Spinal cord (tissue), 9 donors: ENCODE measurements at regions not wholly inside any gene's neighbourhood (a gene's known extent, or its start where the extent isn't known, plus 50 kb on each side); places are given as distances from the start of the nearest gene placed in this dataset.

Experiments used
- DNase-seq, 6 donors: peaks; one replicate each; pipeline versions ENCODE4 v3.0.0 to v3.0.0-alpha.2; 2013 to 2015; ENCODE audit warnings: low spot score in 6 of 6, low read depth in 4 of 6
- H3K27ac ChIP-seq: one replicate; pipeline ENCODE4 v1.5.1; 2013; ENCODE audit warnings: low read depth, low read length, control low read depth
- H3K27me3 ChIP-seq: one replicate; pipeline ENCODE4 v1.6.1; 2013; ENCODE audit warnings: low read length; ENCODE audit not compliant: control insufficient read depth, insufficient read depth
- H3K36me3 ChIP-seq: one replicate; pipeline ENCODE4 v1.6.1; 2013; ENCODE audit warnings: low read length; ENCODE audit not compliant: control insufficient read depth, insufficient read depth
- H3K4me1 ChIP-seq: one replicate; pipeline ENCODE4 v1.6.1; 2013; ENCODE audit warnings: low read length; ENCODE audit not compliant: control insufficient read depth, insufficient read depth
- H3K4me3 ChIP-seq: one replicate; pipeline ENCODE4 v1.5.1; 2013; ENCODE audit warnings: low read depth, low read length, control low read depth
- H3K9me3 ChIP-seq: one replicate; pipeline ENCODE4 v1.6.1; 2013; ENCODE audit warnings: low read length; ENCODE audit not compliant: control insufficient read depth, insufficient read depth
- WGBS: methylation state at CpG from one replicate; pipeline ENCODE4 v1.1.5; 2013; ENCODE audit warnings: missing lambda C conversion rate; ENCODE audit not compliant: insufficient coverage; 5-methylcytosine and 5-hydroxymethylcytosine counted together
- donor health status: healthy.

DNA sequence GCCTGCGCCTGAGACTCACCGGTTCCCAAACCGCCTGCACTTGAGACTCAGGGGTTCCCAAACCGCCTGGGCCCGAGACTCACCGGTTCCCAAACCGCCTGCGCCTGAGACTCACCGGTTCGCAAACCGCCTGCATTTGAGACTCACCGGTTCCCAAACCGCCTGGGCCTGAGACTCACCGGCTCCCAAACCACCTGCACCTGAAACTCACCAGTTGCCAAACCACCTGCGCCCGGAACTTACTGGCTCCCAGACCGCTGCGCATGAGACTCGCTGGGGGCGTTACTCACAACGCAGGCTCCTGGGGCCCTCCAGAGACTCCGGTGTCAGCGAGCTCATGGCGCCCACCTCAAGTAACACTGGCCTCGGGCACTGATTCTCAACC is 90.2 kb downstream of the DACT2 start:
- Histone ChIP-seq H3K4me1 (peaks cover 24% of the 10 kb centered on the region), H3K4me3 (no peak overlapping the region), H3K27me3 (peaks cover 3% of the 10 kb centered on the region), H3K9me3 (no peaks in the 10 kb centered on the region), H3K36me3 (no peaks in the 10 kb centered on the region), H3K27ac (no peak overlapping the region)
- 91% methylated on average over 25 of the region's 25 CpGs for WGBS
- DNase-seq = no peak

DNA sequence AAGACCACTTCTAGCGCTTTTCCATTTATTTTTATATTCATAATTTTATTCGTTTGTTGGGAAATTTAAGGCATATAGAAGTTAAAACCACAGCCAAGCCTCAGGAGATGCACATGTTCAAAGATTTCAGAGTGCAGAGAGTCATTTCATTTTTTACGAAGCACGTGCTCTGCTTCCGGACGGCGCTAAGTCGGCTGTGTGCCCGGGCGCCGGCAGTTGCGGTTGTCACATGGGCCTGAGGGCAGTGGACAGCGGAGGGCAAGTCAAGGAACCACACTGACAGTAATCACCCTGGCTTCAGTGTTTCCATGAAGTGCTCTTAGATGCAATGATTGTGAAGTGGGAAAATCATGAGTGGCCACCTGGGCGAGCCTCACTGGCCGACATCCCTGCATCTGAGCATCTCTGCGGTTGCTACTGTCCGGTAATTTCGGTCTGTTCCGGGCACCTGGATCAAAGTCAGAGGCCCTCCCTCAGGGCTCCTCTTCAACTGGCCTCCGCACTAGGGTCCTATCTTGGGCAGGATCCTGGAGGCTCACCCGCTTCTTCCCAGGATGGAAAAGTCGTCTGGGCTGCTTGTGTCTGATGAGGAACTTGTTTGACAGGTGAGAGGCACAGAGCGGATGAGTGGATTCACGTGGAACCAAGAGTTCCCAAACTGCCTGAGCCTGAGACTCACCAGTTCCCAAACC is 90.8 kb downstream of the DACT2 start:
- 94% methylated on average over 21 of the region's 24 CpGs for WGBS

DNA sequence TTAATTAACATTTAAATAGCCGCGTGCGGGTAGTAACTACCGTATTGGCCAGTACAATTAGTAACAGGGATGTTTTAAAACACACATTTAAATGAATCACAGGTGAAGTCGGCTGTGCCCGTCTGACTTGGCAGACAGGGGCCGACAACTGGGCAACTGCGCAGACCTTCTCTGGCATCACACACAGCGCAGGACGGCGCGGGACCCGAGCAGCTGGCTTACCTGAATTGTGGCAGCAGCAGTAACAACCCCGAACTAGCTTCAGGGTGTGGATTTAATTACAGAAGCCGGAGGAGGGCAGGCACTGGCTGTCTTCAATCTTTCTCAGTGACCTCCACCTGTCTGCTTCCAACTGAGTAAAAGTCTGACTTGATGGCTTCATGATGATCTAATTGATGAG is 91.7 kb downstream of the DACT2 start:
- Histone ChIP-seq H3K27me3 (peaks cover 3% of the 10 kb centered on the region), H3K36me3 (no peaks in the 10 kb centered on the region), H3K4me1 (peaks cover 24% of the 10 kb centered on the region), H3K9me3 (no peaks in the 10 kb centered on the region), H3K4me3 (no peak overlapping the region), H3K27ac (no peak overlapping the region)
- WGBS = 55% methylated on average over 8 of the region's 15 CpGs
- DNase-seq = no peak

More for the DNA sequence above, 90.8 kb downstream of the DACT2 start:
- peaks cover 24% of the 10 kb centered on the region for H3K4me1 ChIP-seq
- peaks cover 3% of the 10 kb centered on the region for H3K27me3 ChIP-seq
- no peak overlapping the region for H3K4me3 ChIP-seq
- H3K27ac ChIP-seq = no peak overlapping the region
- no peak for DNase-seq
- H3K9me3 ChIP-seq = no peaks in the 10 kb centered on the region
- H3K36me3 ChIP-seq = no peaks in the 10 kb centered on the region

DNA sequence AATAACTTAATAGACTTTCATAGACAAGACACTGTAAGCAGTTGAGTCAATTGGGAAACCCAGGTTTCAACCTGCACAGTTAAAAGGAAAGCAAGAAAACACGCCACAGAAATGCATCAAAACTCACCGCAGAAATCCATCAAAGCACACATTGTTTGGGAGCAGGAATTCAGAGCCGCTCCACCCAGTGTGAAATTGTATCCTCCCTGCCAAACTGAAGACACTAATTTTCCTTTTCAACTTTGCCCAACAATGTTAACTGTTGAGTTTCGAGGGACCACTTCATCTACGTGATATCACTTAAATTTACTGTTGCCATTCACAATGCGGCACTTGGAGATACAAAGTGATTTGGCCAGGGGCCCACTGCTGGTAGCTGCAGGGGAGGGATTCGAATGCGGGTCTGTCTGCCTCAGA is 92.7 kb downstream of the DACT2 start:
- Histone ChIP-seq H3K4me3 (no peak overlapping the region), H3K27me3 (peaks cover 3% of the 10 kb centered on the region), H3K9me3 (no peaks in the 10 kb centered on the region), H3K27ac (no peak overlapping the region), H3K36me3 (no peaks in the 10 kb centered on the region), H3K4me1 (peaks cover 22% of the 10 kb centered on the region)
- 17% methylated on average over 3 of the region's 8 CpGs for whole genome bisulfite sequencing
- DNase-seq = no peak

DNA sequence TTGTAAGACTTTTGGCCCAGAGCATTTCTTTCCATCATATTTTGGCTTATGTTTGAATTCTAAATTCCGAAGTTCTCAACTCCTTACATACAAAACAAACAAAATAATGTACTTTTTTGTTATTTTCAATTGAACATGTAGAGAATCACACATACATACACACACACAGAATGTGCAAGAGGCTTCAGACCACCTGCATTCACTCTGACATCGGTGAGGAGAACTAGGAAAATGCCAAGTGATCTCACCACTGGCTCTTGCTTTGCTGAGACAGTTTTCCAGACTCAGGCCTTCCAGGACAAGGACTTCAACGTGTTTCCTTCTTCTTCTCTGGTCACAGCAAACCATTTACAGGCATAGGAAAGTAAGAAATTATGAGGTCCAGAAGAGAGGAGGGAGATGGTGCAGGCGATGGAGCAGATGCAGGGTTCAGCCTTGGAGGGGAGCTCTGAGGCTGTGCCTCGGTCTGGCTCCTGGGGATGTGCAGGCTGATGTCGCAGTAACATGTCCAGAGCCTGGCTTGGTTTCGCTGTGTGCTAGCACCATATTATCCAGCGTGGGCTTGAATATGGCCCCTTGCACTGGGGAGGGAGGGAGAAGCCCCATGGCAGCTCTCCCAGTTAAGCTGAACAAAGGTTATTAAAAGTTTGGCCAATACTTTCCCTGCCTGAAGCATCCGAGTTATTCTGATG is 93.4 kb downstream of the DACT2 start:
- no peak overlapping the region for H3K27ac ChIP-seq

DNA sequence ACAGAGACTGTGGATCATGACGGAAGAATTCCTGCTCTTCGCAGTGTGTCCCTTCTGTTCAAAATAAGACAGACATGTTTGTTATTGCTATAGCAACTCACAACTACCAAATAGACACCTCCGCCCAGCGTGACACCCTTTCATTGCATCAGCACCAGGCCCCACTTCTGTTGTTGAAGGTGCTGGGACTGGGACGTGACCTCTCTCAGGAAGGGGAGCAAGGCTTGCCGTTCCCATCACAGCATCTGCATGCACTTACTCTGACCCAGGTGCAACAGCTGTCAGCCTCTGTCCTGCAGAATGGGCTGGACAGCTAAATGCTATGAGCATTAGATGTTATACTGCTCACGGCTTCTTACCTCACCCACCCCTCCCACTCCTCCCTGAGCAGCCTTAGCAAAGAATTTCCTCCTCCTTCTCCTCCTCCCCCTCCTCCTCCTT is 94.1 kb downstream of the DACT2 start:
- no peaks in the 10 kb centered on the region for H3K9me3 ChIP-seq
- H3K4me3 ChIP-seq = no peak overlapping the region
- DNase-seq = no peak
- no peak overlapping the region for H3K27ac ChIP-seq
- 50% methylated on average over 6 of the region's 7 CpGs for WGBS
- no peaks in the 10 kb centered on the region for H3K36me3 ChIP-seq
- peaks cover 3% of the 10 kb centered on the region for H3K27me3 ChIP-seq
- H3K4me1 ChIP-seq = peaks cover 18% of the 10 kb centered on the region

More for the DNA sequence above, 93.4 kb downstream of the DACT2 start:
- Histone ChIP-seq H3K36me3 (no peaks in the 10 kb centered on the region), H3K4me3 (no peak overlapping the region), H3K9me3 (no peaks in the 10 kb centered on the region), H3K4me1 (peaks cover 24% of the 10 kb centered on the region), H3K27me3 (peaks cover 3% of the 10 kb centered on the region)
- DNase-seq = no peak
- 49% methylated on average over 6 of the region's 9 CpGs for WGBS

DNA sequence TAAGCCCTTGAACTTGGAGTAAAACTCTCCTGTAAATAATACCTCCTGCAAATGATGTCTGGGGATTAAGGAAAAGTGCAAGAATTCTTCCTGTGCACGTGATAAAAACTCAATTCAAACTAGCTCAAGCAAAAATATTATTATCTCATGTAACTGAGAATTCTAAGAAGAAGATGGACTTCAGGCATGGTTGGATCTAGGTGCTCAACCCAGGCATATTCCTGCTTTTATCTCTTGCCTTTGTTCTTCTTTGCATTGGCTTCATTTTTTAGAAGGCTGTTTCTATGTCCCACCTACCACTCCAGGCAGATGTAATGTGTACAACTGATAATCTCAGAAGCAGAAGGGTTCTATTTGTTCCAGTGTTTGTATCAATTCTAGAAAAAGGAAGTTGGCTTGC is 95.8 kb downstream of the DACT2 start:
- H3K4me3 ChIP-seq = no peak overlapping the region
- WGBS = no CpG with 5 or more reads among the region's 1 CpG
- H3K9me3 ChIP-seq = no peaks in the 10 kb centered on the region
- no peak for DNase-seq
- no peak overlapping the region for H3K27ac ChIP-seq
- H3K27me3 ChIP-seq = no peaks in the 10 kb centered on the region
- H3K36me3 ChIP-seq = no peaks in the 10 kb centered on the region
- peaks cover 17% of the 10 kb centered on the region for H3K4me1 ChIP-seq

DNA sequence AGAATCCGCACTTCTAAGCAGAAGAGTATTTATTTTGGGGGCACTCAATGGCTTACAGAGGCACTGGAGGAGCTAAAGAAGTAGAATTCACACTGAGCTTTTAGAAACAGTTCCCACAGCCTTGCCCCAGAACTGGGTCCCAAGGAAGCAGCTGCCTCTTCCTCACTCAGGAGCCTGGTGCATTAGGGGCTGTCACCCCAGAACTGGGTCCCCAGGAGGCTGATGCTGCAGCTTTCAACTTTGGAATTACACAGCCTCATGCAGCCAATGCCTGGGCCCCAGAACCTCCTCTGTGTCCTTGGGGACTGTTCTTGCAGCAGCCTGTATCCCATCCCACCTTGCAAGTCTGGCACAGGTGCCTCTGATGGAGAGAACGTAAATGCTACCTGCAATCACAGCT is 96.4 kb downstream of the DACT2 start:
- H3K36me3 ChIP-seq = no peaks in the 10 kb centered on the region
- no peak overlapping the region for H3K4me3 ChIP-seq
- H3K9me3 ChIP-seq = no peaks in the 10 kb centered on the region
- H3K27ac ChIP-seq = no peak overlapping the region
- no peaks in the 10 kb centered on the region for H3K27me3 ChIP-seq
- DNase-seq = no peak
- H3K4me1 ChIP-seq = peaks cover 17% of the 10 kb centered on the region
- WGBS = 95% methylated on average over 2 of the region's 2 CpGs

DNA sequence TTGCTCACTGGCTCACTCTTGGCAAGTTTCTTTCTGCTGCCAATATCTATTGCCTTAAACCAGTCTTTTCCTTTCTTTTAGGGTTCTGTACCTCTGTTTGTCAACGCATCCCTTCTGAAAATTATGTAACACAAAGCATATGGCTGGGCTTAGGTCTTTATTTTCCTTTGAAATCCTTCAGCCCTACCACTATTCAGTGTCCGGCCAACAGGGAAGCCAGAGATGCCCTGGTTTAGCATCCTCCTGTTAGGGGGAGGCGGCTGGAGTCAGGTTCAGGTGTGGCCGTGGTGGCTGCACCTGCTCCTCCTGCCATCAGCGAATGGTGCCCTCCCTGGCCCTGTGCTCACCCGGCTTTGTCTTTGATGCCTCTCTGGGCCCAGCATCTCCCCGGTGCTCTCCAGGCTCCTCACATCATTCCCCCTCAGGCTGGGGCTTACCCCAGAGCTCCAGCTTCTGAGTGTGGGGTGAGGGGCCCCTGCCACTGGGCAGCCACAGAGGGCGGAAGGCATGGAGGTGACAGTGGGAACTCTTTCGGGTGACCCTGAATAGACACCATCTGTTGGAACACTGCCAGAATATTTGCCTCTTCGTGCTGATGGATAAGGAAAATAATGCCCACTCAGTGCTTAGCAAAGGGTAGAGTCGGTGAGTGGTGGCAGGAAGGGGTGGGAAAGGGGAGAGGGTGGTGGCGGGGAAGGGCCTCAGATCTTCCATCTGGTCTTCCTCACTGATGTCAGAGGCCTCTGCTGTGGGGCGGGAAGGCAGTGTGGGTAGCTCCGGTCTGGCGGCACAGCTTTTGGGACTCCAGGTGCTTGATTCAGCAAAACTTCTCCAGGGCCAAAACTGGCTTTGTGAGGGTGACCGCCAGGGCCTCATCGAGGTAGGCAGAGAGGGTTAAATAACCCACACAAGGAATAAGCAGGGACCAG is 97.2 kb downstream of the DACT2 start:
- H3K36me3 ChIP-seq = no peaks in the 10 kb centered on the region
- peaks cover 2% of the 10 kb centered on the region for H3K27me3 ChIP-seq
- no peak overlapping the region for H3K4me3 ChIP-seq
- no peak for DNase-seq
- 80% methylated on average over 14 of the region's 17 CpGs for WGBS
- H3K9me3 ChIP-seq = no peaks in the 10 kb centered on the region
- H3K4me1 ChIP-seq = peaks cover 20% of the 10 kb centered on the region
- no peak overlapping the region for H3K27ac ChIP-seq
